ENCODE measurements at regions not wholly inside any gene's neighbourhood (a gene's known extent, or its start where the extent isn't known, plus 50 kb on each side); places are given as distances from the start of the nearest gene placed in this dataset.
"Not testable (repeated sequence)": the region's sequence is repeated elsewhere in the genome, so short reads cannot be mapped to it uniquely, and the experiment has no call there.

GRCh38 chr13:80168089-80168850 lies 172.7 kb downstream of the SPRY2 start:
- no peak for DNase-seq

DNA sequence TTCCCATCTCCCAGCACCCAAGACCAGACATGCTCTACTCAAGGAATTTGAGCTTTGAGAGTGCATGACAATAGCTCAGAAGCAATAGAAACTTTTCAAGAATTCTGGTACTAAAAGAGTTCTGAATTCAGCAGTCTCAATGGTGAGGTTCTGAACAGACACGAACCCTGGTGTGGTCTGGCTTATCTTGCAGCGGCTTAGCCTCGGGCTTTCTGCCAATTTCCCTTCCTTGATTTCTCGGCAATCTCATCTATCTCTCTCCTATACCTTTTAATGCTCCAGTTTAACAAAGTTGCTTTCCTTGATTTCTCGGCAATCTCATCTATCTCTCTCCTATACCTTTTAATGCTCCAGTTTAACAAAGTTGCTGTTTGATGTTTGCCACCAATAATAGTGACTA lies 174.6 kb downstream of the SPRY2 start:
- no peak for DNase-seq

DNA sequence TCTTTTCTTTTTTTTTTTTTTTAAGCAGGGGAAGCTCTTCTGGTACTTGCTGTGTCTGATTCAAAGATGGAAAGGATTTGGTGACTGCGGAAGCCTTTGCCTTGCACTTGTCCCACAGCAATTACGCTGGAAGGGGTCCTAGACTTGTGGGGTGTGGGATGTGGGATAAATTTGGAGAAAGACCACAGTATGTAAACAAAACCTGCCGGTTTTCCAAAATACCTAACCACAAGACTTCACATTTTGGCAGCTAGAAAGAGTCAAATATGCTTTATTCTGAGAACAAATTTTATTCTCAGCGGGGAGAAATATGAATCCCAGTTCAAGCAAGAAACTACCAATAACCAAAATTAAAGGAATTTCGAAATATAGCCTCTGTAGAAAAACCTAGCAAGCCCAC lies 176.5 kb downstream of the SPRY2 start:
- DNase-seq = no peak

- DNase-seq = no peak
These were observed 179.0 kb downstream of the SPRY2 start for GRCh38 chr13:80161896-80162295.

GRCh38 chr13:80161219-80161618 lies 179.7 kb downstream of the SPRY2 start:
- no peak for DNase-seq

- no peak for DNase-seq
These were observed 180.8 kb downstream of the SPRY2 start for GRCh38 chr13:80160110-80160509.

DNA sequence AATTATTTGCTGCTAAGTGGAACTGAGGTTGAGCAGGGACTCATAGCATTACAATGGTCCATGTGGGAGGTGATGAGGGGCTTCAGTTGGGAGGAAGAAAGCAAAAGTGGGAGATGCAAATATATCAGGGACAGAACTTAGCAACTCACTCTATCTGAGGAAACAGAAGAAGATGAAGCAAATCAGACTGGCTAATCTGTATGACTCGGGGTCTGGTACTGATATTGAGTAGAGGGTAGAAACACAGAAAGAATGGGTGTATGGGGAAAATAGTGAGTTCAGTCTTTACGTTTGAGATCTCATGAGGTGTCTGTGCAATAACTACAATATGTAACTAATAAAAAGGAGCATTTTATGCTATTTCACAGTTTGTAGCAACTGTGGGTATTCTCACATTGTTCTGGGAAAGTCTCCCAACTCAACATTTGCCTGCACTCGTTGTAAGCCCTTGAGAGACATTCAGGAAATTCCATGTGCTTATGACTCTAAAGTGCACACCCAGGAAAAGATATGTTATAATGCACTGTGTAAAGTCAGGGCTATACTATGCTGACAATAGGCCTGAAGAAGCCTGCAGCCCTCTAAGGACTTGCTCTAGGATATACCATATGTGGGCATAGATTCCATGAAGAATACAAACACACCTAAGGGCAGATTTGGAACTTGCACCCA lies 183.5 kb downstream of the SPRY2 start:
- DNase-seq = no peak

- DNase-seq = not testable (repeated sequence)
These were observed 188.8 kb downstream of the SPRY2 start for GRCh38 chr13:80152142-80152541.

- no peak for DNase-seq
These were observed 189.9 kb downstream of the SPRY2 start for GRCh38 chr13:80151016-80151415.

DNA sequence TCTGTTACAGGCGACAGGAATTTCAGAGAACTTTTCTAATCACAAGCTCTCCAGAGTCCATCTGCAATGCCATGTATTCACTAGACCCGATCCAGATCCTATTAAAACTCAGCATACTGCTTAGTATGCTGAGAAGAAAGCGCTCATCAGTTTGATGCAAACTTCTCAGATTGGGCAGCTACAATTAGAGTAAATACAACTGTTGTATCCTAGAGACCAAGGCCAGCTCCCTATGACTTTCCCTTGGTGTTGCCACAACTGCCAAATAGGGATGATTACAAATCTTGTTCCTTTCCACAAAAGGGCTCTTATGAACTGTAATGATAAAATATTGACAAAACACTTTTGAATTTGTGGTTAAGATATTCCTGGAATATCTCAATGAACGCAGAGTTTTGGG lies 191.2 kb downstream of the SPRY2 start:
- no peak for DNase-seq

- DNase-seq = no peak
These were observed 195.7 kb downstream of the SPRY2 start for GRCh38 chr13:80145171-80145690.

DNA sequence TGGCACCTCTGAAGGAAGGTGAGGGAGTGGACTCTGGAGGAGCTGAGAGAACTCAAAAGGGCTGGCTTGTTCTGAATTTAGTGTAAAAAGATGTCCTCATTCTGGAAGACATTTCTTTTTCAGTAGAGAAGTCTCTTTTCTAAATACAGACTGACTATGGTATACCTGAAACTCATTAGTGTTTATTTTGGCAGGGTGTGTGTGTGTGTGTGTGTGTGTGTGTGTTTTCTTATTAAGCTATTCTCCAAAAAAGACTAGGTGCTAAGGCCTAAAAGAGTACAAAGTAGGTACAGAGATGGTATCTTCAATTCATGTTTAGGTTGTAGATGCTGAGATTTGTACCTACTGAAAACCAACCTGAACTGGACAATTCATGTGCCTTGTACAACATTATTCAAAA lies 196.4 kb downstream of the SPRY2 start:
- DNase-seq = no peak

GRCh38 chr13:80141123-80141849 lies 199.6 kb downstream of the SPRY2 start:
- no peak for DNase-seq

DNA sequence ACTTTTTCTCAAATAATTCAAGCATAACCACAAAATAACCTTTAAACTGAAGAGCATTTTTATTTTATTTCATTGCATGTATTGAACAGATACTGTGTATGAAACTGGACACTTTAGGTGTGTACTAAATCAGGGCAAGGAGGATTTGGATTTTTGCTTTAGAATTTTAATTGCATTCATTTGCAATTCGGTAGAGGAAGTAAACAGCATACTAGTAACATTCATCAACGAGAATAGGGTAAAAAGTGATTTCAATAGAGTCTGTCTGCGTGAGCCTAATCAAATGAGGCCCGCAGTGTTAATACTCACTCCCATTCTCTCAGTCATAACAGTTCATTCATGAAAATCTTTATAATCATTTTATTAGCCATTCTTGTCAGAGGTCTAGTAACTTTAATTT lies 200.2 kb downstream of the SPRY2 start:
- DNase-seq = no peak

DNA sequence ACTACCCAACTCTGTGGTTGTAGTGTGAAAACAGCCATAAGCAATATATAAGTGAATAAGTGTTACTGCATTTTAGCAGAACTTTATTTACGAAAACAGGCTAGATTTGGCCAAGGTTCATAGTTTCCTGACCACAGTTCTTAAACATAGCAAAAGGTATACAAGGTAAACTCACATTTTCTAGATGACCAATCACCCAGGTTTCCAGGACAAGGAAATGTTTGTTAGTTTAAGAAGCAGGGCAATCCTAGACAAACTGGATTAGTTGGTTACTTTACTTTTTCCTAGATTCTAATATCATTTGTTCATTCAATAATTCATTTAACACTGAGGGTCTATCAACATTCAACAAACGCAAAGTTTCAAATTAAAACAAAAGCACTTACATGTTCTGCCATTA lies 201.7 kb downstream of the SPRY2 start:
- no peak for DNase-seq

DNA sequence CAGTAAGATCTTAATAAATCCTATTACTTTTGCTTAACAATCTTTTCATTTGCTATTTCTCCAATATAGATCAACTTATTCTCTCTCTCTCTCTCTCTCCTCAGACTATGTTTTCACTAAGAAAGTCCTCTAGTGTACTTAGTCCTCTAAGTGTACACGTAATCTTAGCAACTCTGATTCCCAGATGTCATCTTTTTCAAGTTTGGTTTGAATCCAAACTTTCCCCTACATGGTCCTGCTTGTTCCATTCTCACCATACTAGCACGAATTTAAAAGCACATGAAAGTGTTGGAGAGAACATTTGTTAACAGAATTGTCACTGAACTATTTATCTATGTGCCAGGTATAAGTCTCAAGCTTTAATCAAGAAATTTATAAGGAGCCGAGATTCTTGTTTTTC lies 202.9 kb downstream of the SPRY2 start:
- no peak for DNase-seq

DNA sequence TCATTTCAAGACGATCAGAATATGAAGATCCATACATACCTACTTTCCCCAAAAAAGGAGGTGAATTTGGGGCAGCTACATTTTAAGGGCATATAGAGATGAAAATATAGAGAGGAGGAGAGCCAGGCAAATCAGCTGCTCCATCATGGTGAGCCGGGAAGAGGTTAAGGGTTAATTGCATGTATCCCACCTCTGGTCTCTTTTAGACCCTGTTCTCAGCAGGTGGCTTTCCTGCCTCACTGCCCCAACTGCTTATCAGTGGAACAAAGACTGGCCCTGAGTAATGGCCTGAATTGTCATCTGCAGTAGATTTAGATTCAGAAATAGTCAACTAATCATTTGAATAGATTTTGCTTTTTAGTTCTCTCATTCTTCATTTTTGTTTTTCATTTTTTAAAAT lies 206.6 kb downstream of the SPRY2 start:
- DNase-seq = no peak

- no peak for DNase-seq
These were observed 207.2 kb downstream of the SPRY2 start for GRCh38 chr13:80133631-80134261.

- no peak for DNase-seq
These were observed 208.0 kb downstream of the SPRY2 start for GRCh38 chr13:80132741-80133601.

- DNase-seq = no peak
These were observed 209.7 kb downstream of the SPRY2 start for GRCh38 chr13:80131204-80131603.

GRCh38 chr13:80126389-80127068 lies 214.4 kb downstream of the SPRY2 start:
- no peak for DNase-seq

DNA sequence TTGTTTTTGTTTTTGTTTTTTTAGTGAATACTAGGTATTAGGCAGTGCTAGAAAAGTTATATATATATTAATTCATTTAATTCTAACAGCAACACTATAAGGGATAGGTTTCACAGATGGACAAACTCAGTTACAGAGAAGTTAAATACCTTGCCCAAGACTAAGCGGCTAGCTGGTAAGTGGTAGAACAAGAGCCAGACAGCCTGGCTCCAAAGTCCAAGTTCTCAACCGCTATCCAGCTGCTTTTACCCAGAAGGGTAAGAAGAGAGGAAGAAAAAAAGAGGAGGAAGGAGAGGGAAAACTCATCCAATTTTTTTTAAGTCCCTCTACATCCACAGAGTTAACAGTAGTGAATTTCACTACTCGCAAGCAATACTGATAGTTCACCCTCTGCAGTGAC lies 217.0 kb downstream of the SPRY2 start:
- no peak for DNase-seq
